GM18505 (cell line): ENCODE measurements at regions not wholly inside any gene's neighbourhood (a gene's known extent, or its start where the extent isn't known, plus 50 kb on each side); places are given as distances from the start of the nearest gene placed in this dataset.

ENCODE experiments used
- ATAC-seq: cut with Tn5 transposase; IDR thresholded peaks from one replicate; pipeline ENCODE4 v1.9.1; 2021; ENCODE audit not compliant: unreplicated experiment
- POLR2A ChIP-seq: IDR thresholded peaks from 4 replicates; pipeline ENCODE4 v1.6.1; 2011; ENCODE audit warnings: borderline replicate concordance; ENCODE audit not compliant: insufficient read depth, insufficient read length; ENCODE audit errors: extremely low read depth

- no peak for ATAC-seq
- TF ChIP-seq POLR2A: no peak
Observed at GRCh38 chr5:71972777-71973473, 134.3 kb upstream of the MAP1B start.

- ATAC-seq: no peak
- no peak for TF ChIP-seq POLR2A
Observed at GRCh38 chr5:71973563-71973962, 133.7 kb upstream of the MAP1B start.

GRCh38 chr5:71974165-71974564 lies 133.1 kb upstream of the MAP1B start:
- ATAC-seq: no peak
- no peak for TF ChIP-seq POLR2A

- no peak for ATAC-seq
- TF ChIP-seq POLR2A: no peak
Observed at GRCh38 chr5:71974622-71975021, 132.7 kb upstream of the MAP1B start.

- TF ChIP-seq POLR2A: no peak
- ATAC-seq: no peak
Observed at GRCh38 chr5:71976449-71976848, 130.8 kb upstream of the MAP1B start.

- TF ChIP-seq POLR2A: no peak
- ATAC-seq: no peak
Observed at GRCh38 chr5:71977311-71977710, 130.0 kb upstream of the MAP1B start.

GRCh38 chr5:71978216-71978615 lies 129.1 kb upstream of the MAP1B start:
- ATAC-seq: no peak
- TF ChIP-seq POLR2A: no peak

GRCh38 chr5:71982717-71983395 lies 124.4 kb upstream of the MAP1B start:
- no peak for ATAC-seq

GRCh38 chr5:71986101-71986500 lies 121.2 kb upstream of the MAP1B start:
- ATAC-seq: no peak

More at GRCh38 chr5:71982717-71983395, 124.4 kb upstream of the MAP1B start:
- TF ChIP-seq POLR2A: no peak

GRCh38 chr5:71988808-71989207 lies 118.5 kb upstream of the MAP1B start:
- TF ChIP-seq POLR2A: no peak
- no peak for ATAC-seq

More at GRCh38 chr5:71986101-71986500, 121.2 kb upstream of the MAP1B start:
- TF ChIP-seq POLR2A: no peak

- TF ChIP-seq POLR2A: no peak
- ATAC-seq: no peak
Observed at GRCh38 chr5:71993600-71993999, 113.7 kb upstream of the MAP1B start.

GRCh38 chr5:71996789-71997188 lies 110.5 kb upstream of the MAP1B start:
- no peak for TF ChIP-seq POLR2A
- no peak for ATAC-seq

- TF ChIP-seq POLR2A: no peak
Observed at GRCh38 chr5:71998746-71999145, 108.5 kb upstream of the MAP1B start.

GRCh38 chr5:72000707-72001106 lies 106.6 kb upstream of the MAP1B start:
- TF ChIP-seq POLR2A: no peak
- no peak for ATAC-seq

More at GRCh38 chr5:71998746-71999145, 108.5 kb upstream of the MAP1B start:
- no peak for ATAC-seq
